ENCODE measurements at regions not wholly inside any gene's neighbourhood (a gene's known extent, or its start where the extent isn't known, plus 50 kb on each side); places are given as distances from the start of the nearest gene placed in this dataset.

GRCh38 chr14:54314365-54315104 is 82.3 kb upstream of the CDKN3 start:
- Histone ChIP-seq H3K27ac (no peak overlapping the region), H3K4me3 (no peak overlapping the region)
- no peak for TF ChIP-seq CTCF (IDR thresholded peaks at IDR 0.05)
- DNase-seq (ENCODE audit: low spot score) = no peak

DNA sequence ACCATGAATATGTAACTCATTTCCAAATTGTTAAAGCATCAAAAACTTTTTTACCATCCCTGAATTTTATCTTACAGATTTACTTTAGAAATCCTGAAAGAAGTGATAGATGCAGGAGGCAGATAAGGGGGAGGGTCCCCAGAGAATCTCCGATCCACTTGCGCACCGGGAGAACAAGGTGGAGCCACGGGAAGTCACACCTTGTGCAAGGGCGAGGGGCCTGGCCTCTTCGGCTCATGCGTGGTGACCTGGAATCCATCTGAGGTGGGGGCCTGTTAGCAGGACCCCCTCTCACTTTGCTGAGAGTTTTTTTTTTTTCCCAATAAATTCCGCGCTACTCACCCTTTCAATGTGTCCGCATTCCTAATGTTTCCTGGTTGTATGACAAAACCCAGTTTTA is 80.2 kb upstream of the CDKN3 start:
- no peak for DNase-seq (ENCODE audit: low spot score)

GRCh38 chr14:54317391-54317790 is 79.4 kb upstream of the CDKN3 start:
- Histone ChIP-seq H3K4me3 (no peak overlapping the region), H3K27ac (no peak overlapping the region)
- no peak for DNase-seq (ENCODE audit: low spot score)
- TF ChIP-seq CTCF (IDR thresholded peaks at IDR 0.05) = no peak

More for the DNA sequence above, 80.2 kb upstream of the CDKN3 start:
- TF ChIP-seq CTCF (IDR thresholded peaks at IDR 0.05) = no peak
- Histone ChIP-seq H3K27ac (no peak overlapping the region), H3K4me3 (no peak overlapping the region)

DNA sequence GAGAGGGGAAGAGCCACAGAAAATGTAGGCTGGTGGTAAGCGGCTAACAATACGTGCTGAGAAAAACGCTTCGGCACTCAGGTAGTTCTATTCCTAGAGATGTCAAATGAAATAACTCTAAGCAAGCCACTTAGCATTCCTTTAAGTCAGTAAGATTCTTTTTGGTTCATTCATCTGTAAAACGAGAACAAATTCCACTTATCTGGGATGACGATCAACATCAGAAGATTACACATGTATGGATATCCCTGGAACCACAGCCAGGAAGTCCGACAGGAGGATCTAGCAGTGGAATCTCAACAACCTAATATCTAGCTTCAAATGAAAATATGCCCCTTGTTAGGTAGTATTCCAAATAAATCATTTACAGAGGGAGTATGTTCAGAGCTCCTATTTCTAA is 74.6 kb upstream of the CDKN3 start:
- TF ChIP-seq CTCF (IDR thresholded peaks at IDR 0.05) = no peak
- H3K4me3 ChIP-seq = no peak overlapping the region

GRCh38 chr14:54322701-54323337 is 74.0 kb upstream of the CDKN3 start:
- no peak for TF ChIP-seq CTCF (IDR thresholded peaks at IDR 0.05)
- DNase-seq (ENCODE audit: low spot score) = no peak
- Histone ChIP-seq H3K27ac (no peak overlapping the region), H3K4me3 (no peak overlapping the region)

More for the DNA sequence above, 74.6 kb upstream of the CDKN3 start:
- no peak for DNase-seq (ENCODE audit: low spot score)
- H3K27ac ChIP-seq = no peak overlapping the region

DNA sequence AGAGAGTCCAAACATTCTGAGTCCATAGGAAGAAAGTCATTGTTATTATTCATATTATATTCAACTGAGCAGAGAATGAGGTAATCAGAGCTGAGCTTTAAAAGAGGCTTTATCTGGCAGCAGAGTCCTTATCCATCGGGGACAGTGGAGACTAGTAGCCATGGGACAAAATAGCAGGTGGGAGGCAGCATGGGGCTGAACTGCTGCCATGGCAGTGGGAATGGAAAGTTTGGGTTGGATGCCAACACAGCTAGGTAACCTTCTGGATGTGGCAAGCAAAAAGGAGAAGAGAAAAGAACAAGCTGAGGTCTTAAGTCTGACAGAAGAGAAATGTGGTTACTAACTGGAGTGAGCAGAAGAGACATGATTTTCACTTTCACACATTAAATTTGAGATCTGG is 71.0 kb upstream of the CDKN3 start:
- no peak for TF ChIP-seq CTCF (IDR thresholded peaks at IDR 0.05)
- no peak for DNase-seq (ENCODE audit: low spot score)
- Histone ChIP-seq H3K27ac (no peak overlapping the region), H3K4me3 (no peak overlapping the region)
